ENCODE measurements at regions not wholly inside any gene's neighbourhood (a gene's known extent, or its start where the extent isn't known, plus 50 kb on each side); places are given as distances from the start of the nearest gene placed in this dataset.

DNA sequence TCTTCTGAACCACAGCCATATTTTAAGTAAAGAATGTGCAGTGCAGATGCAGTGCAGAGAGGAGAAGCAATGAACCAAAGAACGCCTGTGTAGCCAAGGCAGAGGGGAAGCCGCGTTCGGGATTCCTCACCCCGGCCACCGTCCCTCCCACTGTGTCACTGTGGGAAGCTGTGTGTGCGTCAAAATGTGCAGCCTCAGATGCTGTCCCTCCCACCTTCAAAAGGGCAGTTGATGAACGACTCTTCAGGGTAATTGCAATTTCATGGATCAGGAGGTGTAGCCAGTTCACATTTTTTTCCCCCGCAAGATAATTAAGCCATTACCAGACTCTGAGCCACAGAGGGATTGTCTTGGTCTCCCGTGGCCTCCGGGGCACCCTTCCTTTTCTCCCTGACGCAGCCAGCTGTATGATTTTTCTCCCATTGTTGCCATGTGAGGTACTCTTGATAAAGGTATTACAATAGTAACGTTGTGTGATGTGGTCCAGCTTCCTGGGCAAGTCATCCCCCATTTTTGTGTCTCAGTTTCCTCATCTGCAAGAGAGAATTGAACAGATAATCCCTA lies 190.0 kb downstream of the FOXL1 start:
- DNase-seq (ENCODE audit: low spot score in 2 of 2, unreplicated experiment in 2 of 2) = no peak
- no peak for TF ChIP-seq CTCF (IDR thresholded peaks at IDR 0.05; ENCODE audit: unreplicated experiment)
- Mint-ChIP-seq H3K27me3 (ENCODE audit: low read depth) (peaks cover 6% of the 10 kb centered on the region), H3K4me3 (no peak overlapping the region), H3K9me3 (no peaks in the 10 kb centered on the region), H3K36me3 (no peaks in the 10 kb centered on the region), H3K27ac (no peak overlapping the region), H3K4me1 (peaks cover 42% of the 10 kb centered on the region)

- H3K9me3 Mint-ChIP-seq = no peaks in the 10 kb centered on the region
- H3K4me1 Mint-ChIP-seq = peaks cover 48% of the 10 kb centered on the region
- no peak for TF ChIP-seq CTCF (IDR thresholded peaks at IDR 0.05; ENCODE audit: unreplicated experiment)
- no peak for DNase-seq (ENCODE audit: low spot score in 2 of 2, unreplicated experiment in 2 of 2)
- H3K4me3 Mint-ChIP-seq = no peak overlapping the region
- H3K27ac Mint-ChIP-seq = no peak overlapping the region
- H3K36me3 Mint-ChIP-seq = no peaks in the 10 kb centered on the region
- peaks cover 4% of the 10 kb centered on the region for H3K27me3 Mint-ChIP-seq (ENCODE audit: low read depth)
Measured at GRCh38 chr16:86768999-86769398, 190.7 kb downstream of the FOXL1 start.

- H3K36me3 Mint-ChIP-seq = no peaks in the 10 kb centered on the region
- peaks cover 1% of the 10 kb centered on the region for H3K27me3 Mint-ChIP-seq (ENCODE audit: low read depth)
- H3K4me3 Mint-ChIP-seq = no peak overlapping the region
- H3K4me1 Mint-ChIP-seq = peaks cover 51% of the 10 kb centered on the region
- peak overlapping the region; percentile 97 for H3K27ac Mint-ChIP-seq
- DNase-seq (ENCODE audit: low spot score in 2 of 2, unreplicated experiment in 2 of 2) = no peak
- H3K9me3 Mint-ChIP-seq = no peaks in the 10 kb centered on the region
- TF ChIP-seq CTCF (IDR thresholded peaks at IDR 0.05; ENCODE audit: unreplicated experiment) = no peak
Measured at GRCh38 chr16:86771506-86772460, 193.4 kb downstream of the FOXL1 start.

GRCh38 chr16:86772671-86773353 lies 194.5 kb downstream of the FOXL1 start:
- DNase-seq (ENCODE audit: low spot score in 2 of 2, unreplicated experiment in 2 of 2) = no peak
- Mint-ChIP-seq H3K9me3 (no peaks in the 10 kb centered on the region), H3K4me1 (peaks cover 51% of the 10 kb centered on the region), H3K4me3 (no peak overlapping the region), H3K36me3 (no peaks in the 10 kb centered on the region), H3K27me3 (ENCODE audit: low read depth) (peaks cover 1% of the 10 kb centered on the region), H3K27ac (peak overlapping the region; percentile 97)
- no peak for TF ChIP-seq CTCF (IDR thresholded peaks at IDR 0.05; ENCODE audit: unreplicated experiment)

DNA sequence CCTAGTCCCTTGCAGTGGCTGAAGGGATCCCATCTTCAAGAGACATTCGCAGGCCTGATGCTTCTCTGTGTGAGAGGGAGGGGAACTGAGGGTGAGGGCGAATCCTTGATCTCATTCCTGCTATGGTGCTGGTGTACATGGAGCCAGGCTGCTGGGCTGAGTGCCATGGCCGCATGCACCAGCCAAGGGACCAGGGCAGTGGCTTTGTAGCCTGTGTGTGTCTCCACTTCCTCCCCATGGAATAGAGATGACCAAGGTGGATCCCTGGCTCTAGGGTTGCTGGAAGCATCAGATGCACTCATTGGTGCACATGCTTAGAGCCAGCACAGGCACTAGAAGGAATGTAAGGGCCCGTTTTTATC lies 195.0 kb downstream of the FOXL1 start:
- H3K27ac Mint-ChIP-seq = peak overlapping the region; percentile 97
- no peaks in the 10 kb centered on the region for H3K36me3 Mint-ChIP-seq
- no peak overlapping the region for H3K4me3 Mint-ChIP-seq
- no peaks in the 10 kb centered on the region for H3K9me3 Mint-ChIP-seq
- no peak for TF ChIP-seq CTCF (IDR thresholded peaks at IDR 0.05; ENCODE audit: unreplicated experiment)
- peaks cover 1% of the 10 kb centered on the region for H3K27me3 Mint-ChIP-seq (ENCODE audit: low read depth)
- no peak for DNase-seq (ENCODE audit: low spot score in 2 of 2, unreplicated experiment in 2 of 2)
- H3K4me1 Mint-ChIP-seq = peaks cover 47% of the 10 kb centered on the region
